HG02610 (cell line): ENCODE measurements at regions not wholly inside any gene's neighbourhood (a gene's known extent, or its start where the extent isn't known, plus 50 kb on each side); places are given as distances from the start of the nearest gene placed in this dataset.
"Not testable (repeated sequence)": the region's sequence is repeated elsewhere in the genome, so short reads cannot be mapped to it uniquely, and the experiment has no call there.

ENCODE experiments used
- ATAC-seq: cut with Tn5 transposase; IDR thresholded peaks from one replicate; pipeline ENCODE4 v1.9.1; 2021; ENCODE audit warnings: mild to moderate bottlenecking, moderate library complexity; ENCODE audit not compliant: unreplicated experiment

DNA sequence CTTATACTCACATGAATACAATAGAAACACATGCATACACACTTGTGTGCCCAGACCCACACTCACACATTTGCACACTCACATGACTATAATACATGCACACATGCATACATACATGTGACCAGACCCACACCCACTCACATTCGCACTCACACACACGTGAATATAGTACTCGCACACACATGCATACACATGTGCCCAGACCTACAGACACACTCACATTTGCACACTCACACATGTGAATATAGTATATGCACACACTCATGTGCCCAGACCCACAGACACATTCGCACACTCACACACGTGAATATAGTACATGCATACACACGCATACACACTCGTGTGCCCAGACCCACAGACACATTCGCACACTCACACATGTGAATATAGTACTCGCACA lies 197.4 kb upstream of the ZNF469 start:
- not testable (repeated sequence) for ATAC-seq

DNA sequence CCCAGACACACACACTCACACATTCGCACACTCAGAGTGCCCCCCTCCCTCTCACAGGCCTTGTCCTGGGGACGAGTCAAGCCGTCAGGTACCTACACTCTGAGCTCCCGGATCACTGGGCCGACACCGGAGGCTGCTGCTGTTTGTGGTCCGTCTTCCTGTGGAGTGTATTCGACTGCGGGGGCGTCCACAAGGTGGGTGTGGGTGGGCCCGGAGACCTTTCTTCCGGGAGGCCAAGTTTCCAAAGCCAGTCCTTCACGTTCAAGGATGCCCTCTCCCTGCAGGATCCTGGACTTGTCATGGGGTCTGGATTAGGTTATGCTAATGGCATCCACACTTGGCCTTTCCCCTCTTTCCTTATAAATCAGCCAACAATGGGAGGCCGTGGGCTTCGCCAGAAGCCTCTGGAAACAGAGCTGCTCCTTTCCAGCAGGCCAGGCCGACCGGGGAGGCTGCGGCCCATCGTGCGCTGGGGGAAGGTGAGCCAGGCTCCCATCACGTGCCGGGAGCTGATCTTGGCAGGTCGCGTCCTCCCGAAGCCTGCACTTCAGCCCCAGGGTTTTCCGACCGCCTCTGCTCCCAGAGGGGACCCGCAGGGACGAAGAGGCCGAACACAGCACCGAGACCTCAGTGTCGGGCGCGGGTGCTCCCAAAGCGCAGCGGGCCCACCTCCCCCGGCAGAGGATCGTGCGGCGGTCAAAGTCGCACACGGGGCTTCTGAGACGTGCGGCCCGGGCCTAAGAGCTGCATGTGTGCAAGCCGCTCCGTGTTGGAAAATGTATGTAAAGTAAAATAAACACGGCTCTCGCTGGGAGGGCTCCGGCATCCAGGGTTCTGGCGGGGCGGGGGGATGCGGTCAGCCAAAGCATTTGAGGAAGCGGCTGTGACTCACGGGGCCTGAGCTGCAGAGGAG lies 196.5 kb upstream of the ZNF469 start:
- not testable (repeated sequence) for ATAC-seq

DNA sequence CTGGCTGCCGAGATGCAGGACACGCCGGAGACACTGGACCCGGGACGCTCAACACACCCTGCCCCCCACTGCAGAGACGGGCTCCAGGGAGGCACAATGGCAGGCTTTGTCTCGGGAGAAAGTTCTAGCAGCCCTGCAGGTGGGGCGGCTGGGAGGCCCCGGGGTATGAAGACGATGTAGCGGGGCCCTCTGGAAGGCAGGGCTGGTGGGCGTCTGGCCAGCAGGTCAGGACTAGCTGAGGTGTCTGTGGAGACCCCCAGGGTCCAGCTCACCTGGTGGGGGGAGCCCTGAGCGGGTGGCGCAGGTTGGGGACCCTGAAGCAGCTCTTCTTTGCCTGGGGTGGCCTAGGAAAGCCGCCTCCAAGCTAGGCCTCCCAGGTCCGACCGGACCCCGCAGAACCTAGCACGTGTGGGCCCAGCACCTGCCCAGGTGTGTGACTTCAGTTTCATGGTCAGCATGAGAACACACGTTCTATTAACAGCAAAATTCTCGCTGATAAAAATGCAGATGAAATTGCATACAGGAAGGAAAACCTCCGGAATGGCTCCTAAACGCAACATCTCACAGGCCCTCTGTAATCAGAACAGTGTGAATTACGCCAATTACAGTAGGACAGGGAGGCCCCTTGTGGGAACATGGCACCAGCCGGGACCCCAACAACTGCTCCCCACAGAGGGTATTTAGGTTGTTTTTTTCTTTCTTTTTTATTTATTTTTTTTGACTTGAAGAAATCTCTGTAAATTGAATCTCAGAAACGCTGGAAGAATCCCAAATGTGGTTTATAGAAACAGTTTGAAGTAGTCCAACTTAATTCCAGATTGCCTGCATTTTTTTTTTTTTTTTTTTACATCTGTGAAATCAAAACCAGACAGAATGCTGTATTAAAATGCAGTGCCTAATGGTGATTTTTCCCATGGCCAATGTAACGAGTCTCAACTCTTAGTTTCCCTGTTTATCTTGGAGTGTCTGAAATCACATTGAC lies 195.6 kb upstream of the ZNF469 start:
- ATAC-seq: not testable (repeated sequence)

DNA sequence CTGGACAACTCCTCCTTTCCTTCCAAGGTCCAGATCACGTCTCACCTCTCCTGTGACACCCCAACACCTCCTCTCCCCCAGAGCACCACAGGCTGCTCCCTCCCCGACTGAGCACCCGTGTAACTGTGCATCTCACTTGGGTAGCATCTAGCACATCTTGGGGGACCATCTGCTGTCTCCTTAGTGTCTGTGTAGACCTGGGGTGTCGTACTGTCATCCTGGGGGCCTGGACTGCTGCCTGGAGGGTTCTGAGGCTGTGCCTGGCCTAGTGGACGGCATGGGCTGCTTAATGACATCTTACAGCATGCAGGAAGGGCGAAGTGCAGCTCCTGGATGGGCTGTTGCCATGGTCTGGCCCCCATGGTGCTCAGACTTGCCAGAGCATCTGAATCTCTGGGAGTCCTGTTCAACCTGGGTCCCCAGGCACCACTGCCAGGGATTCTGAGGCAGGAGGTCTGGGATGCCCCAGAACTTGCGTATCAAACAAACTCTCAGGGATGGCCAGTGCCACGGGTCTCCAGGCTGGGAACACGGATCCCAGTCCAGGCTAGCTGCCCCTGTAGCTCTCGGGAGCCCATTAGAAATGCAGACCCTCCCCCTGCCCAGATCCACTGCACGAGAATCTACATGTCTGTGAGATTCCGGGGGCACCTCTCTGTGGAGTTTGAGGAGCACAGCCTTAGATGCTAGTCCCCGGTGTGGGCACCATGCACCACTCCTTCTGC lies 194.4 kb upstream of the ZNF469 start:
- not testable (repeated sequence) for ATAC-seq

DNA sequence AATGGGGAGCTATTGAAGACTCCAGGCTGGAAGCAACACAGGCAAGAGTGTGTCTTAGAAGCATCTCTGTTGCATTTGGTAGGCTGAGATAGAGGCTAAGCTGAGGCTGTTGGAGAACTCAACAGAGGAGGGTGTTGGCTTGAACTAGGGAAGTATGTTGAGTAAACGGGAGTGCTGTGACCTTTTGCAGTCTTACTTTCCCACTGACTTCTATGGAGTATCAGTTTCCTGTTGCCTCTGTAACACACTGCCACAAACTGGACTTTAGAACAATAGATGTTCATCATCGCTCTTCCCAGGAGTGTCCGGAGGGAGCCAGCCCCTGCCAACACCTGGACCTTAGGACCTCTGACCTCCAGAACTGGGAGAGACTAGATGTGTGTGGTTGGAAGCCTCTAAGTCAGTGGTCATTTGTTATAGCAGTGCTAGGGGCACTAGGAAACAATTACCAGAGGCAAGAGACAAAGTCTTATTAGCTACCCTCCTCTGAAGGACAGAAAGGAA lies 192.1 kb upstream of the ZNF469 start:
- ATAC-seq: not testable (repeated sequence)

DNA sequence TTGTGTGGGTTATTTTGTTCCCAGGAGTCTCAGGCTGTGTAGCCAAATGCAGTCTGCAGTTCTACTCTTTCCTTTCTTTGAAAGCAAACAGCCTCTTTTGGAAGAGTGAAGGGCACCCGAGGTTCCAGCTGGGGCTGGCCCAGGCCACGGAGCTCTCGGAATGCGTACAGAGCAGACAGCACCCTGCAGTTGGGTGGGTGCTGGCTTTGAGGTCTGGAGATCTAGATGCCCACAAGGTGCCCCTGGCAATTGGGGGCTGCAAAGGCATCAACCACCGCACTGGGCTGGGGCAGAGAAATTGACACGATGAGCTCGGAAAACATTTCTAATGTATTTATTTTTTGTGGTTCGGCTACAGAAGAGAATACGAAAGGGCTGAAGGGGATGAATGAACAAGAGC lies 191.6 kb upstream of the ZNF469 start:
- ATAC-seq: not testable (repeated sequence)

DNA sequence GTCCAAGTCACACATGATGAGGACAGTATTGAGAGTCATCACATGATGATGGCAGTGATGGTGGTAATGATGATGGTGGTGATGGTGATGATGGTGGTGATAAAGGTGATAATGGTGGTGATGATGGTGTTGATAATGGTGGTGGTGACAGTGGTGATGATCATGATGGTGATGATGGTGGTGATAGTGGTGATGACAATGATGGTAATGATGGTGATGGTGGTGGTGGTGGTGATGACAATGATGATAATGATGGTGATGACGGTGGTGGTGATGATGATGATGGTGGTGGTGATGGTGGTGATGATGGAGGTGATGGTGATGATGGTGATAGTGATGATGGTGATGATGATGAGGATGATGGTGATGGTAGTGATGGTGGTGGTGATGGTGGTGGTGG lies 190.2 kb upstream of the ZNF469 start:
- ATAC-seq: no peak

DNA sequence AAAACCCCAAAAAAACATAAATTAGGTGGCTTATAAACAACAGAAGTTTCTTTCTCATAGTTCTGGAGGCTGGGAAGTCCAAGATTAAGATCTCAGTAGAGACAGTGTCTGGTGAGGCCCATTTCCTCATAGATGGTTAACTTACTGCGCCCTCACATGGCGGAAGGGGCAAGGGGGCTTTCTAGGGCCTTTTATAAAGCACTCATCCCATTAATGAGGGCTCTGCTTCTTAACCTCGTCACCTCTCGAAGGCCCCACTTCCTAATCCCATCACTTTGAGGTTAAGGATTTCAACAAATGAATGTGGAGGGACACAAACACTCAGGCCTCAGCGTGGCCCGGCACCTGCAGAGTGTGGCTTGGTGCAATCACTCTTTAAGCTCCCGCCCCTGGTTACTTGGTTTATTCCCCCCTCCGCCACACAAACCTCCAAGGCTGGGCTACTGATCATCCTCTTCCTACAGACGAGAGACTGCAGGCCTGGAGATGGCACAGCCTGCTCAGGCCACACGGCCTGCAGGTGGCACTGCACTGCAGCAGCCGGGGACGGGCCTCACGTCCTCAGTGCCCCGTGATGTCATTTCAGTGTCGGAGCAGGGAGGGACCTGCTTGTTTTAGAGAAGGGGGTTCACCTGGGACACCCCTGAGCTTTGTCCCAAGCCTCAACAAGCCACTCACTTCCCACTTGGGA lies 188.9 kb upstream of the ZNF469 start:
- not testable (repeated sequence) for ATAC-seq

DNA sequence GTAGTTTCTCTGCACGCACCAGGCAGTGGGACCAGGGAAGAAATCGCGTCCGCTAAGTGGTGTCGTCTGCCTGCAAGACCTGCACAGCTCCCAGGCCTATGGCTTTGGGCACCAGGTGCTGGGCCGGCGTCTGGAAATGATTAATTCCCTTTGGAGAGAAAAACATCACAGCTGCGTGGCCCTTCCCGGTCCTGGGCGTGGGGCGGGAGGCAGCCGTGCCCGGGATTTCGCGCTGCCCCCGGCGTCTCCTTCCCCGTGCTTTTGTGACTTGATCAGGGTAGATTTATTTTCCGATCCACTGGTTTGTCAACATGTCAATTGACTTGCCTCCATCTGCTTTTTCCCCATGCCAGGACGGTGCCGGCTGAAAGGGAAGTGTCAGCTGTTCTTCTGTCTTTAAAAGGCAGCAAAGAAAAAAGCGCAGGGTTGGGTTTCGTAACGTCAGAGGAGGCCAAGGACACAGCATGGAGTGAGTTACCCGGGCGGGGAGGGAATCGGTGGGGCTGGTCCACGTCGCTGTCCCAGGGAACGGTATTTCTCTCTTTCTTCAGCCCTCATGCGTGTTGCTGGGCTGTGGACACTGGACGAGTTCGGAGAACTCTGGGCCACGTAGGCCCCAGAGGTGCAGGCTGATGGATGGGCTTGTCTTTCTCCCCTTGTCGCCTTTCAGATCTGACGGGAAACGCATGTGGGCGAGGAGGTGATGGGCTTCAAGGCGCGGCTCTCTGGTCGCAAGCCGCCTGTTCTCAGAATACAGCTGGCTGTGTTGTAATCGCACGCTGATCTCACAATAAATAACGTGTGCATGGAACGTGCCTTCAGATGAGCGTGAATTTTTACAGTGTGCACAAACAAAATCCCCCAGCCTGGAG lies 188.1 kb upstream of the ZNF469 start:
- ATAC-seq: no peak

DNA sequence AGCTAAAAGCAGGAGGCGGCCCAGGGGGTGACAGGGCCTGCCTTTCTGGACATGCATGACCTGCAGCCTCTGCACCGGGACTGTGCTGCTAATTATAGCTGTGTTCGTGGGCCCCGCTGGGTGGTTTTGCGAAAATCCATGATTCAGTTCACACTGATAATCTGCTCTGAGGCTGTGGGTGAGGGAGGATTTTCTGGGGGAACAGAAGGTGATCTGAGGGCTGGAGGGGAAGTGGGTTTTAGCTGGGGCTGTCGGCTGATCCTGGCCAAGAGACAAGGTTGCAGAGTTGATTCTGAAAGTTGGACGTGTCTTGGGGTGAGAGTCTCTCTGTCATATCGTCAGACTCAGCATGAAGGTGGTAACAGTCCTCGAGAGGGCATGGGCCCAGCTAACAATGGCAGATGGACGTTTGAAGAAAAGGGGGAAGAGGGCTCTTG lies 187.5 kb upstream of the ZNF469 start:
- no peak for ATAC-seq

DNA sequence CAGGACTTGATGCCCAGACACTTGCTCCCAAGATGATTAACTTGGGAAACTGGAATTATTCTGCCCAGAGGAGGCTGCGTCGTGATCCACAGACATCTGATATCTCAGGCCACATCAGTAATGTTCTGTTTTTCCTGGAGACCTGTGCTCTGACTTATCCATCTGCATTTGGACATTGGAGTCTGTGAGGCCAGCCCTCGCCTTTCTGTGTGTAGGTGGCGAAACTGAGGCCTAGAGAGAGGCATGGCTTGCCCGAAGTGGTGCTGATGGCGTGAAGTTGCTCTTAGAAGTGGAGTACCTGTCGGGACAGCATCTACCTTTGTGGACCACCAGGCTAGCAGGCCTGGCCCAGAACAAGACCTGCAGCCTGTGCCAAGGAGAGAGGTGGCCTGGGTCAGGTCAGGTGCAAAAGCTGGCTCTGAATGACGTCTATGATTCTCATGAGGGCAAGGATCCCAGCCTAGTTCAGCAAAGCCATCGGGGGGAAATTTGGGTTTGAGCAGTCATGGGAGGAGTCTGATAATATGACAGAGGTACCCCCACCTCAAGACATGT lies 186.8 kb upstream of the ZNF469 start:
- ATAC-seq: no peak

DNA sequence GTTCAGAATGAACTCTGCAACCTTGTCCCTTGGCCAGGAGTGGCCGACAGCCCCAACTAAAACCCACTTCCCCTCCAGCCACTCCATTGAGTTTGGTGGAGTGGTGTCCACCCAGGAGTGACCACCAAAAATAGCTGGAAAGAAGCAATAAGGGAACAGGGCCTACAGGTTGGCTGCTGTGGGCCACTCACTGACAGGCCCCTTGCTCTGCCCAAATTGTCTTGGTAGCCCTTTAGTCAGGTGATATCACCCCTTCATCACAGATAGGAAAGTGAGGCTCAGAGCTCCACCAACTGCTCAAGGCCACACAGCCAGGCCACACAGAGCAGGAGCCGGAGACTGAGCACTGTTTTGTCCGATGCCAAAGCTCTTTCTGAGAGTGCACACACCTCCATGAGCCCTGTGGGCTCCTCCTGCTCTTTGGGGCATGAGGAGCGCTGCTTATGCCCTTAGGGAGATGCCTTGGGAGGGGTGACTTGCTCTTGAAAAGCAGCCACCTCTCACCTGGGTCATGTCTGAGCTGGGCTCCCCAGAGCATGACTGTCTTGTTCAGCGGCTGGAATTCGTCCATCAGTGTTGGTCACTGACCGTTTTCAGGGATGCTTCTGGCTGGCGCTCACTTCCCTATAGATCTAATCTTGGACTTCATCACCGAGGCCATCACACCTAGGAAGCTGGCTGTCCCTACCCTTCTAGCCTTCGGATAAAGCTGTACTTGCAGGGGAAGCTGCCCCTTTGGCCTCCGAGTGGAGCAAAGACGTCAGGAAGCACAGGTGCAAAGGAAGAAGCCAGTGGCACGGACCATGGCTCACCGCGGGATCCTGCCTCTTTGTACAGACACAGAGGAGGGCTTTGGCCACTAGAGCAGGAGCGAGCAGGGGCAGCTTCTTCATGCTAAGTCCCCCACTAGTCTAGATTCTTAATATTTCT lies 186.0 kb upstream of the ZNF469 start:
- ATAC-seq: no peak

DNA sequence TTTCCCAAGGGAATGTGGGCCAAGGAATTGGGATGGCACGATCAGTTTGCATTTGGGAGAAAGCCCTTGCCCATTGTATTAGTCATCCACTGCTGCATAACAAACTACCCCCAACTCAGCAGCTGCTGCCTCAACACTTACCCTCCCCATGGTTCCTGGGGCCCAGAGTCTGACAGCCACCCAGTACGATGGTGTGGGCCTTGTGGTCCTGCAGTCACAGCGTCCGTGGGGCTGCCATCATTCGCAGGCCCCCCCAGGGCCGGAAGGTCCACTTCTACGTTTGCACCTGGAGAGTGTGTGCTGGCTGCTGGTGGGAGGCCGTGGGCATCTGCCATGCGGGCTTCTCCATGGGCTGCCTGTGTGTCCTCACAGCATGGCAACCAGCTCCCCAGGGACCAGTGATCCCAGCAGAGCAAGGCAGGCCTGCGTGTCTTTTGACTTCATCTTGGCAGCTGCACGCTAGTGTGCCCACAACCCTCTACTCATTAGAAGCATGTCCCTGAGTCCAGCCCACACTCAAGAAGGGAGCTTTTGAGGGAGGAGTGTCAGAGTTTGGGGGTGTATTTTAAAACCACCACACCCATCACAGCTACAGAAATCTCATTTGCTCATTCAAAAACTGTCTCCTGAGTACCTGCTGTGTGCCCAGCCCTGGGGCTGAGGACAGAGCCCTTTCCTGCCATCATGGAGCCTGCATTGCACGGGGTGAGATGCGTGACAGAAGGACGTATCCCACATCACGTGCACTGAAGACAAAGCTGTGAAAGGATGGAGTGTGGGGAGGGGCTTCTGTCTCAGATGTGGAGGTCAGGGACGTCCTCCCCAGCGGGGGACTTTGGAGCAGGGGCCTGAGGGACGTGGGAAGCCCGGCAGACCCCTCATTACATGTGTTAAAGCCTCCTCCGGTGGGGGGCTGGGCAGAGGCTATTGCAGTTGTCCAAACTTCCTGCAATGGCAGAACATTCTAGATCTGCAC lies 185.0 kb upstream of the ZNF469 start:
- ATAC-seq: no peak

DNA sequence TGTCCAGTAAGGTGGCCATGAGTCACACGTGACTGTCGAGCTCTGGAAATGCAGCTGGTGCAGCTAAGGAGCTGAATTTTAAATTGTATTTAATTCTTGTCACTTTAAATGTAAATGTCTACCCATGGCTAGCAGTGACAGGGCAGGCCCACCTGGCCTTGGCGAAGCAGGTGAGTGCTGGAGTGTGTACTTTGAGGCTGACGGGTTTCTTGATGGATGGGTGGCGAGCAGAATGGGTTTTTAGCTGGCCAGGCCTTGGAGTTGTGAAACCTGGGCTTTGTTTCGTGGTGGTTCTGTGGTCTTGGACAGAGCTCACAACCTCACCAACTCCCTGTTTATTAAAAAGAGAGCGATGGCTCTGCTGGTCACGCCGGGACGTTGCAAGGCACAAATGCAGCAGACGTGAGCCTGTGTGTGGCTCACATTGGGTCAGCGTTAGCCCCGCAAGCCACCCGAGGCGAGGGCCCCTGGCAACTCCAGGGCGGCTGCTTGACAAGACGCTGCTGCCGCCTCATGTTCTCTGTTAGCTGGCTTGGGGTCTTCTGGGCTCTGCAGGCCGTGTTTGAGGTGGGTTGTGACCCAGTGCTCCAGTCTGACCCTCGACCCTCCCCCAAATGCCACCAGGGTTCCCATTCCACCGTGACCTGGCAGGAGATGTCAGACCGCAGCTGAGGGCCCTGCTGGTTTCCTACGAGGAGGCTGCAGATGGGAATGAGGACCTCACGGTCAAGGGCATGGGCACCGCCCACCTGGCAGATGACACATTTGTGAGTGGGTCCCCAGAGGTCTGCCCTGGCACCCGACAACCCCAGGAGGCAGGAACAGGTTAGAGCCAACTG lies 184.1 kb upstream of the ZNF469 start:
- not testable (repeated sequence) for ATAC-seq

DNA sequence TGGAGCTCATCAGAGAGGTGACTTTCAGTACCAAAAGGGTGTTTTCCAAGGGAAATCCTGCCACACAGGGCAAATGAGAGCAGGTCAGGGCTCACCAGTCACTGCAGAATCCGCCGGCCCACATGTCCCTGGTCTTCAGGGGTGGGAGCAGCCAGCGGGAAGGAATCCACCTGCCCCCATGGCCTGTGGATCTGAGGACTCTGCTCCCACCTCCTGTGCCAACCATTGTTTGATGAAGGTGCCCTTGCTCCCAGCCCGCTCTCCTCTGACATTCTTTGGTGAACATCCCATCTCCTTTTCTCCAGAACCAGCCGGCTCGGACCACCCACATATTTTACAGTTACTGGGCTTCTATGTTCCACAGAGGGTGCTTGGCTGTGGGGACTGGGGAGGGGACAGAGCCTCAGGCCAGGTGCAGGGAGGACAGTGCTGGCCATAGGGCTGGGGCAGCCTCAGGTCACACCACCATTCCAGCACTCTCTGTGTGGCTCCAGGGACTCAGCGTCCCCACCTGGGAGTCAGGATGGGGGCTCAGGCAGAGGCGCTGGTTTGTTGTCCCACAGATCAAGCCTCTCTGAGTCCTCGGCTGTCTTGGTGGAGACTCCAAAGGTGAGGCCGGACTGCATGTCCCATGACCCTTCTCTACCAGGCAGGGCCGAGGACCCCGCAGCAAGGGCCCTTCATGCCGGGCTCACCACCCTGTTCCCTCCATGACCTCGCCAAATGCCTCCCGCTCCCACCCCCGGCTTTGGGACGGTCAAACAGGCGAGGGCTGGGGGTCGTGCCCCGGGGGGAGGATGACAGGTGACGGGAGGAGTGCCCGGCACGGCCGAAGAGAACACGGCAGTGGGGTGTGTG lies 183.2 kb upstream of the ZNF469 start:
- ATAC-seq: not testable (repeated sequence)
